EL (cell line): ENCODE measurements at regions not wholly inside any gene's neighbourhood (a gene's known extent, or its start where the extent isn't known, plus 50 kb on each side); places are given as distances from the start of the nearest gene placed in this dataset.

ENCODE experiments used
- DNase-seq: peaks from one replicate; pipeline ENCODE4 v3.0.0-alpha.2; 2016

- DNase-seq = no peak
Observed at GRCh38 chr2:104416339-104417000, 437.4 kb upstream of the POU3F3 start.

GRCh38 chr2:104420420-104420819 lies 433.5 kb upstream of the POU3F3 start:
- no peak for DNase-seq

- DNase-seq = no peak
Observed at GRCh38 chr2:104420953-104421352, 433.0 kb upstream of the POU3F3 start.

- DNase-seq = no peak
Observed at GRCh38 chr2:104425850-104426595, 427.9 kb upstream of the POU3F3 start.

- no peak for DNase-seq
Observed at GRCh38 chr2:104428155-104428554, 425.8 kb upstream of the POU3F3 start.

GRCh38 chr2:104429639-104430358 lies 424.1 kb upstream of the POU3F3 start:
- DNase-seq = no peak

GRCh38 chr2:104430359-104430740 lies 423.6 kb upstream of the POU3F3 start:
- DNase-seq = no peak

- no peak for DNase-seq
Observed at GRCh38 chr2:104430852-104431251, 423.1 kb upstream of the POU3F3 start.

GRCh38 chr2:104431701-104432121 lies 422.2 kb upstream of the POU3F3 start:
- no peak for DNase-seq

- no peak for DNase-seq
Observed at GRCh38 chr2:104432401-104432800, 421.5 kb upstream of the POU3F3 start.

GRCh38 chr2:104432991-104433390 lies 420.9 kb upstream of the POU3F3 start:
- no peak for DNase-seq

GRCh38 chr2:104433657-104434056 lies 420.3 kb upstream of the POU3F3 start:
- no peak for DNase-seq

- no peak for DNase-seq
Observed at GRCh38 chr2:104434318-104434792, 419.6 kb upstream of the POU3F3 start.

GRCh38 chr2:104434966-104435365 lies 418.9 kb upstream of the POU3F3 start:
- no peak for DNase-seq

GRCh38 chr2:104438481-104438880 lies 415.4 kb upstream of the POU3F3 start:
- DNase-seq = no peak

- no peak for DNase-seq
Observed at GRCh38 chr2:104443145-104443544, 410.8 kb upstream of the POU3F3 start.

GRCh38 chr2:104444392-104444791 lies 409.5 kb upstream of the POU3F3 start:
- DNase-seq = no peak

- no peak for DNase-seq
Observed at GRCh38 chr2:104444889-104445288, 409.0 kb upstream of the POU3F3 start.

- no peak for DNase-seq
Observed at GRCh38 chr2:104447831-104448434, 406.0 kb upstream of the POU3F3 start.

- no peak for DNase-seq
Observed at GRCh38 chr2:104448661-104449440, 405.1 kb upstream of the POU3F3 start.

GRCh38 chr2:104452558-104452957 lies 401.4 kb upstream of the POU3F3 start:
- DNase-seq = no peak

GRCh38 chr2:104462731-104463130 lies 391.2 kb upstream of the POU3F3 start:
- DNase-seq = no peak

- no peak for DNase-seq
Observed at GRCh38 chr2:104465981-104466380, 387.9 kb upstream of the POU3F3 start.
